Suprapubic skin (tissue), 4 donors: ENCODE measurements at regions not wholly inside any gene's neighbourhood (a gene's known extent, or its start where the extent isn't known, plus 50 kb on each side); places are given as distances from the start of the nearest gene placed in this dataset.

Experiments
- EP300 ChIP-seq: sonication (generic); formaldehyde crosslinking; IDR thresholded peaks from one replicate; pipeline ENCODE4 v1.6.1; 2017; ENCODE audit warnings: antibody characterized with exemption
- POLR2A ChIP-seq, 2 donors: fragments of 450-650 bp; IDR thresholded peaks; one replicate each; pipeline ENCODE4 v1.6.1; 2017; ENCODE audit warnings: antibody characterized with exemption in 2 of 2, mild to moderate bottlenecking in 2 of 2, moderate library complexity in 2 of 2
- POLR2AphosphoS5 ChIP-seq, 3 donors: sonication (generic); formaldehyde crosslinking; IDR thresholded peaks; one replicate each; pipeline ENCODE4 v1.6.1; 2017; ENCODE audit warnings: antibody characterized with exemption in 3 of 3
- TF ChIP-seq, protein P1 (sequence below), 2 donors: fragments of 200-600 bp in 1 of 2; fragments of 450-650 bp in 1 of 2; sonication (generic) in 1 of 2; IDR thresholded peaks; one replicate each; pipeline ENCODE4 v1.5.1; 2016 to 2019; ENCODE audit warnings: antibody characterized with exemption in 2 of 2, mild to moderate bottlenecking in 1 of 2, moderate library complexity in 1 of 2

DNA sequence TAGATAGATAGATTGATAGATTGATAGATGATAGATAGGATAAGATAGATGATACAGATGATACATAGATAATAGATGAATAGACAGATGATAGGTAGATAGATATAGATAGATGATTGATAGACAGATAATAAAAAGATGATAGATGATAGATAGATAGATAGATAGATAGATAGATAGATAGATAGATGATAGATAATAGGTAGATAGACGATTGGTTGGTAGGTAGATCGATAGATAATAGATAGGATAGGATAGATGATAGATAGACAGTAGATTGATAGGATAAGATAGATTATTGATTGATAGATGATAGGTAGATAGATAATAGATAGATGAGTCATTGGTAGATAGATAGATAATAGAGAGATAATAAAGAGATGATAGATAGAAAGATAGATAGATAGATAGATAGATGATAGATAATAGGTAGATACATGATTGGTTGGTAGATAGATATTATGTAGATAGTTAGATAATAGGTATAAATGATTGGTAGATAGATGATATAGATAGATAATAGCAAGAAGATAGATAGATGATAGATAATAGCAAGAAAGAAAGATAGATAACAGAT is 109.4 kb upstream of the C16orf82 start:
- TF ChIP-seq, protein P1, sequence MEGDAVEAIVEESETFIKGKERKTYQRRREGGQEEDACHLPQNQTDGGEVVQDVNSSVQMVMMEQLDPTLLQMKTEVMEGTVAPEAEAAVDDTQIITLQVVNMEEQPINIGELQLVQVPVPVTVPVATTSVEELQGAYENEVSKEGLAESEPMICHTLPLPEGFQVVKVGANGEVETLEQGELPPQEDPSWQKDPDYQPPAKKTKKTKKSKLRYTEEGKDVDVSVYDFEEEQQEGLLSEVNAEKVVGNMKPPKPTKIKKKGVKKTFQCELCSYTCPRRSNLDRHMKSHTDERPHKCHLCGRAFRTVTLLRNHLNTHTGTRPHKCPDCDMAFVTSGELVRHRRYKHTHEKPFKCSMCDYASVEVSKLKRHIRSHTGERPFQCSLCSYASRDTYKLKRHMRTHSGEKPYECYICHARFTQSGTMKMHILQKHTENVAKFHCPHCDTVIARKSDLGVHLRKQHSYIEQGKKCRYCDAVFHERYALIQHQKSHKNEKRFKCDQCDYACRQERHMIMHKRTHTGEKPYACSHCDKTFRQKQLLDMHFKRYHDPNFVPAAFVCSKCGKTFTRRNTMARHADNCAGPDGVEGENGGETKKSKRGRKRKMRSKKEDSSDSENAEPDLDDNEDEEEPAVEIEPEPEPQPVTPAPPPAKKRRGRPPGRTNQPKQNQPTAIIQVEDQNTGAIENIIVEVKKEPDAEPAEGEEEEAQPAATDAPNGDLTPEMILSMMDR (IDR thresholded peaks at IDR 0.05), result no peak
- TF ChIP-seq POLR2AphosphoS5 (IDR thresholded peaks at IDR 0.05) (no peak), POLR2A (IDR thresholded peaks at IDR 0.05) (no peak), EP300 (no peak)
